Mesendoderm (in vitro differentiated cells): ENCODE measurements at regions not wholly inside any gene's neighbourhood (a gene's known extent, or its start where the extent isn't known, plus 50 kb on each side); places are given as distances from the start of the nearest gene placed in this dataset.

Source experiments
- DNase-seq: peaks from one replicate; pipeline ENCODE4 v3.0.0; 2013
- H2AK5ac ChIP-seq: 2 replicates; pipeline ENCODE4 v1.6.1; 2013; ENCODE audit warnings: low read length, inconsistent platforms
- H2BK120ac ChIP-seq: 2 replicates; pipeline ENCODE4 v1.6.1; 2013; ENCODE audit warnings: low read depth, mild to moderate bottlenecking, low read length, moderate library complexity, mixed read lengths
- H2BK15ac ChIP-seq: replicated peaks from 2 replicates; pipeline ENCODE4 v1.6.1; 2013; ENCODE audit warnings: low read depth, mild to moderate bottlenecking, moderate library complexity
- H2BK5ac ChIP-seq: 2 replicates; pipeline ENCODE4 v1.6.1; 2013; ENCODE audit warnings: low read length, inconsistent platforms
- H3K18ac ChIP-seq: 2 replicates; pipeline ENCODE4 v1.6.1; 2013; ENCODE audit warnings: mild to moderate bottlenecking, low read length, mixed read lengths
- H3K23ac ChIP-seq: one replicate; pipeline ENCODE4 v1.6.1; 2013; ENCODE audit warnings: low read length
- H3K27ac ChIP-seq: 2 replicates; pipeline ENCODE4 v1.5.1; 2013; ENCODE audit warnings: low read depth, mild to moderate bottlenecking, inconsistent platforms, low read length, moderate library complexity
- H3K27me3 ChIP-seq: 2 replicates; pipeline ENCODE4 v1.6.1; 2013; ENCODE audit warnings: low read length, control low read depth, mild to moderate bottlenecking, inconsistent platforms; ENCODE audit not compliant: insufficient read depth, poor library complexity
- H3K36me3 ChIP-seq: 2 replicates; pipeline ENCODE4 v1.6.1; 2013; ENCODE audit warnings: low read length, inconsistent platforms; ENCODE audit not compliant: control insufficient read depth, insufficient read depth
- H3K4ac ChIP-seq: one replicate; pipeline ENCODE4 v1.6.1; 2013; ENCODE audit warnings: low read depth, mild to moderate bottlenecking, low read length, moderate library complexity
- H3K4me1 ChIP-seq: 2 replicates; pipeline ENCODE4 v1.6.1; 2013; ENCODE audit warnings: low read depth, low read length, inconsistent platforms; ENCODE audit not compliant: control insufficient read depth
- H3K4me2 ChIP-seq: 2 replicates; pipeline ENCODE4 v1.6.1; 2013; ENCODE audit warnings: low read length
- H3K4me3 ChIP-seq: 2 replicates; pipeline ENCODE4 v1.5.1; 2013; ENCODE audit warnings: mild to moderate bottlenecking, low read length
- H3K56ac ChIP-seq: one replicate; pipeline ENCODE4 v1.6.1; 2013; ENCODE audit warnings: low read length
- H3K79me1 ChIP-seq: 2 replicates; pipeline ENCODE4 v1.6.1; 2013; ENCODE audit warnings: low read length, inconsistent platforms
- H3K79me2 ChIP-seq: 2 replicates; pipeline ENCODE4 v1.6.1; 2013; ENCODE audit warnings: mild to moderate bottlenecking, low read length; ENCODE audit not compliant: control insufficient read depth, insufficient read depth
- H3K9ac ChIP-seq: 2 replicates; pipeline ENCODE4 v1.6.1; 2013; ENCODE audit warnings: low read length, inconsistent platforms
- H4K5ac ChIP-seq: one replicate; pipeline ENCODE4 v1.6.1; 2013; ENCODE audit warnings: low read length
- H4K8ac ChIP-seq: one replicate; pipeline ENCODE4 v1.6.1; 2013; ENCODE audit warnings: low read depth, mild to moderate bottlenecking, control low read depth, low read length, moderate library complexity
- whole genome bisulfite sequencing: extraction: QIAGEN DNeasy Blood & Tissue Kit; methylation state at CpG from one replicate; pipeline ENCODE4 v1.1.7; 2013; ENCODE audit warnings: low lambda C conversion rate, missing lambda C conversion rate; ENCODE audit not compliant: insufficient coverage; ENCODE audit errors: extremely low coverage; 5-methylcytosine and 5-hydroxymethylcytosine counted together

- no peak overlapping the region for H2AK5ac ChIP-seq
- H3K9ac ChIP-seq, result no peak overlapping the region
- no peak overlapping the region for H3K4ac ChIP-seq
- no peaks in the 10 kb centered on the region for H3K79me1 ChIP-seq
- H3K4me1 ChIP-seq, result no peaks in the 10 kb centered on the region
- no peaks in the 10 kb centered on the region for H3K27me3 ChIP-seq
- H3K79me2 ChIP-seq, result no peaks in the 10 kb centered on the region
- no peak overlapping the region for H3K27ac ChIP-seq
- no peak overlapping the region for H3K4me3 ChIP-seq
- H2BK5ac ChIP-seq, result no peak overlapping the region
- no peaks in the 10 kb centered on the region for H3K36me3 ChIP-seq
- no peak overlapping the region for H4K5ac ChIP-seq
- no peak overlapping the region for H2BK15ac ChIP-seq
- no peak overlapping the region for H4K8ac ChIP-seq
- no peak overlapping the region for H3K23ac ChIP-seq
- DNase-seq, result no peak
- WGBS, result no CpG with 5 or more reads among the region's 3 CpGs
- H2BK120ac ChIP-seq, result no peak overlapping the region
- no peak overlapping the region for H3K56ac ChIP-seq
- no peak overlapping the region for H3K4me2 ChIP-seq
- H3K18ac ChIP-seq, result no peak overlapping the region
Observed at GRCh38 chr4:137923494-137923893, 318.7 kb downstream of the SLC7A11 start.

- no peaks in the 10 kb centered on the region for H3K79me2 ChIP-seq
- H3K56ac ChIP-seq, result no peak overlapping the region
- no peak for DNase-seq
- H2BK5ac ChIP-seq, result no peak overlapping the region
- no peak overlapping the region for H2AK5ac ChIP-seq
- H3K18ac ChIP-seq, result no peak overlapping the region
- no peak overlapping the region for H3K4me3 ChIP-seq
- no peak overlapping the region for H4K5ac ChIP-seq
- no CpG with 5 or more reads among the region's 3 CpGs for WGBS
- no peak overlapping the region for H2BK120ac ChIP-seq
- no peak overlapping the region for H3K23ac ChIP-seq
- no peaks in the 10 kb centered on the region for H3K27me3 ChIP-seq
- no peak overlapping the region for H2BK15ac ChIP-seq
- no peak overlapping the region for H3K4me2 ChIP-seq
- no peak overlapping the region for H3K9ac ChIP-seq
- H4K8ac ChIP-seq, result no peak overlapping the region
- H3K36me3 ChIP-seq, result no peaks in the 10 kb centered on the region
- H3K4me1 ChIP-seq, result no peaks in the 10 kb centered on the region
- no peak overlapping the region for H3K27ac ChIP-seq
- H3K79me1 ChIP-seq, result no peaks in the 10 kb centered on the region
- H3K4ac ChIP-seq, result no peak overlapping the region
Observed at GRCh38 chr4:137922721-137923120, 319.4 kb downstream of the SLC7A11 start.

- Histone ChIP-seq H4K8ac (no peak overlapping the region), H3K4ac (no peak overlapping the region), H3K9ac (no peak overlapping the region), H2BK15ac (no peak overlapping the region), H4K5ac (no peak overlapping the region), H3K4me1 (no peaks in the 10 kb centered on the region), H3K56ac (no peak overlapping the region), H2BK120ac (no peak overlapping the region), H3K4me2 (no peak overlapping the region), H3K79me1 (no peaks in the 10 kb centered on the region), H3K23ac (no peak overlapping the region), H3K4me3 (no peak overlapping the region), H3K79me2 (no peaks in the 10 kb centered on the region), H3K36me3 (no peaks in the 10 kb centered on the region), H3K18ac (no peak overlapping the region), H3K27ac (no peak overlapping the region), H2AK5ac (no peak overlapping the region), H2BK5ac (no peak overlapping the region), H3K27me3 (no peaks in the 10 kb centered on the region)
- DNase-seq, result no peak
- 100% methylated on average over 1 of the region's 8 CpGs for WGBS
Observed at GRCh38 chr4:137909529-137910309, 332.4 kb downstream of the SLC7A11 start.

- H3K9ac ChIP-seq, result no peak overlapping the region
Observed at GRCh38 chr4:137905930-137906329, 336.2 kb downstream of the SLC7A11 start.

GRCh38 chr4:137901114-137901513, 341.0 kb downstream of the SLC7A11 start:
- H3K4me3 ChIP-seq, result no peak overlapping the region
- H3K79me2 ChIP-seq, result no peaks in the 10 kb centered on the region
- no peak overlapping the region for H4K8ac ChIP-seq
- no peak overlapping the region for H2BK5ac ChIP-seq
- no peak for DNase-seq
- no peak overlapping the region for H3K27ac ChIP-seq
- no peak overlapping the region for H2BK120ac ChIP-seq
- H3K27me3 ChIP-seq, result no peaks in the 10 kb centered on the region
- H3K4me1 ChIP-seq, result no peaks in the 10 kb centered on the region
- H3K23ac ChIP-seq, result no peak overlapping the region
- no peak overlapping the region for H3K9ac ChIP-seq
- no peak overlapping the region for H3K4me2 ChIP-seq
- no peak overlapping the region for H3K56ac ChIP-seq
- no peaks in the 10 kb centered on the region for H3K79me1 ChIP-seq
- no peak overlapping the region for H4K5ac ChIP-seq
- no peak overlapping the region for H2BK15ac ChIP-seq
- no peaks in the 10 kb centered on the region for H3K36me3 ChIP-seq
- no peak overlapping the region for H2AK5ac ChIP-seq
- no peak overlapping the region for H3K4ac ChIP-seq
- H3K18ac ChIP-seq, result no peak overlapping the region
- no CpG with 5 or more reads among the region's 1 CpG for WGBS

More at GRCh38 chr4:137905930-137906329, 336.2 kb downstream of the SLC7A11 start:
- no CpG with 5 or more reads among the region's 4 CpGs for WGBS
- Histone ChIP-seq H3K4me2 (no peak overlapping the region), H3K4me1 (no peaks in the 10 kb centered on the region), H3K36me3 (no peaks in the 10 kb centered on the region), H3K18ac (no peak overlapping the region), H2BK15ac (no peak overlapping the region), H3K4ac (no peak overlapping the region), H3K79me2 (no peaks in the 10 kb centered on the region), H2BK120ac (no peak overlapping the region), H2BK5ac (no peak overlapping the region), H3K79me1 (no peaks in the 10 kb centered on the region), H3K27me3 (no peaks in the 10 kb centered on the region), H3K4me3 (no peak overlapping the region), H2AK5ac (no peak overlapping the region), H4K8ac (no peak overlapping the region), H3K27ac (no peak overlapping the region), H3K23ac (no peak overlapping the region), H4K5ac (no peak overlapping the region), H3K56ac (no peak overlapping the region)
- no peak for DNase-seq

- H3K18ac ChIP-seq, result no peak overlapping the region
- H2AK5ac ChIP-seq, result no peak overlapping the region
- no peak overlapping the region for H4K8ac ChIP-seq
- no peak overlapping the region for H2BK120ac ChIP-seq
- no peak overlapping the region for H3K9ac ChIP-seq
- no peaks in the 10 kb centered on the region for H3K79me1 ChIP-seq
- no peak overlapping the region for H3K4me2 ChIP-seq
- H3K23ac ChIP-seq, result no peak overlapping the region
- no peak for DNase-seq
- WGBS, result no CpG with 5 or more reads among the region's 5 CpGs
- H3K79me2 ChIP-seq, result no peaks in the 10 kb centered on the region
- H2BK15ac ChIP-seq, result no peak overlapping the region
- H3K36me3 ChIP-seq, result no peaks in the 10 kb centered on the region
- H3K4me3 ChIP-seq, result no peak overlapping the region
- no peak overlapping the region for H3K56ac ChIP-seq
- H3K4ac ChIP-seq, result no peak overlapping the region
- no peak overlapping the region for H3K27ac ChIP-seq
- H3K27me3 ChIP-seq, result no peaks in the 10 kb centered on the region
- no peaks in the 10 kb centered on the region for H3K4me1 ChIP-seq
- no peak overlapping the region for H2BK5ac ChIP-seq
- H4K5ac ChIP-seq, result no peak overlapping the region
Observed at GRCh38 chr4:137896221-137896737, 345.9 kb downstream of the SLC7A11 start.
